HuH-7.5 (cell line): ENCODE measurements at regions not wholly inside any gene's neighbourhood (a gene's known extent, or its start where the extent isn't known, plus 50 kb on each side); places are given as distances from the start of the nearest gene placed in this dataset.

Experiments
- DNase-seq: peaks from one replicate; pipeline ENCODE4 v3.0.0; 2011; ENCODE audit warnings: low spot score

DNA sequence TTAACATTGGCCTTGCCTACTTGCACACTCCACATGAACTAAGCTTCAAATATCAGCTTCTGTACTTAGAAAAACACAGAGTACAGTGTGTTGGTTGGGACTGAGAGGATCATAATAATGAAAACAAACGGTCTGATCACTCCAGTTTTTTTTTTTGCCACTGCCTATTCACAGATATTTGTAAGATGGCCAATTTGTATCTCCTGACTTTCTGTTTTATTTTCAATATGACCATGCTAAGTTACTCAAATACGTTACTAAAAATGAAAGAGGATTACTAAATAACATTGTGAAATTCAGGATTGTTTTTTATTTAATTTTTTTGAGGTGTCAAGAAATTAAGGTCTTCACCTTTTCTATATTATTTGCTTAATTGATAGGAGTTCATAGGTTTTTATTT is 595.1 kb downstream of the TUSC7 start:
- no peak for DNase-seq

DNA sequence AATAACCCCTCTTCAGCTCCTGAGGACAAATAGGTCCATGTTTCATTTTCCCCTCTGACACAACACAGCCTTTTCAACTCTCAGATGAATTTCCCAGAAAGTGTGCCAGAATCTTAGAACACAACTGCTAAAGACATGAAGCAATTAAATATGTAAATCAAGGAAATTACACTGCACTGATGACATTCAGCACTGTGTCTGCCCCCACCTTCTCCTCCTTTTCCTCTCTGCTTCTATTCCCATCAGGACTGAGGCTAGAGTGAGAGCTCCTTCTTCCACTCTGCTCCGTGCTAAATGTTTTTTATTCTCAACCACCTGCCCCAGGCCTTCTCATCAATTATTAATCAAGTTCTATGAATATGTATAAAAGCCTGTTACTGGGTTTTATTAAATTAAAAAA is 596.1 kb downstream of the TUSC7 start:
- DNase-seq: no peak

DNA sequence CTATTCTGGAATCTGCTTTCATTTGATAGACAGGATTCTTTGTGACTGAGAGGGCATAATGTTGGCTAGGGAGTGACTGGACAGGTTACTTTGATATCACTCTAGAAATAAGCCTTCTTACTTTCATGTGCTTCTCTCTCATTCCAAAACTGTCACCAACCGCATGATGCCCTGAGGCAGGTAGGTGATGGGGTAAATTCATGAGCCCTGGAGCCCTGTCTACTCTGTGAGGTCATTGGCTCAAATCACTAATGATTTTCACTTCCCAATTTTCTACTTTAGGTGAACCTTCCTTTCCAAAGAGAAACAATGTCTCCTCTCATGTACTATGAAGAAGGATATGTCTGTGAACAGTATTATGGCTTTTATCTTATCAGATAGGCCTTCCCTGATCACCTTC is 596.7 kb downstream of the TUSC7 start:
- DNase-seq: no peak

DNA sequence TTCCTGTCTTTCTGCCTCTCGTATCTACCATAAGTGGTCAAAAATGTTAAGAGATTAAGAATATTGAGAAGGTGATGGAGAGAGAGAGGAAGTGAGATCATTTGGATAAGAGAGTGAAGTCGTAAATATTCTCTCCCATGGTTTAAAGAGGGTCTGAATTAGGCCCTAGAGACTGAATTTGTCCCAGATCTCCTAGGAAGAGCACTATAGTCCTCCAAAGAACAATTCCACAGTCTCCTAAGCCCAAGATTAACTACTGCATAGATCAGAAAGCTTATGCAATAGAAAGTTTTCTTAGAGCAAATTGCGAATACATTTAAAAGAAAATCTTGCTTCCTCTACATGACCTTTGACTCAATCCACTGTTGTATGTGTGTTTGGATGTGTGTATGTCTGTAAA is 598.8 kb downstream of the TUSC7 start:
- DNase-seq: no peak

DNA sequence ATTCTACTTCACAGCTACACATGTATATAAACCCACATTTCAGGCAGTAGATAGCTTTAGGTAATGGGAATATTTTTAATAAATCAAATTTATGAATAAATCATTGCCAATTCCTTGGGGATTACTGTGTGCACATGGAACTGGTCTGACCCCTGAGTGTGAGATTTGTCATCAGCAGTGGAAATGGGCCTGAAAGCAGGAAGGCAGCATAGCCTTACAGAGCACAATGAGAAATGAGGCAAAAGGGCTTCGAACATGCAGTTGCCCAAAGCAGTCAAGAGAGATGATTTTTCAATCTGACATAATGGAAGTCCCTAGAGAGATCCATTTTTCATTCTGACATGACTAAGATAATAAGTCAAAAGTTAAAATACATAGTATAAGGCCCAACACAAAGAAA is 599.2 kb downstream of the TUSC7 start:
- no peak for DNase-seq

DNA sequence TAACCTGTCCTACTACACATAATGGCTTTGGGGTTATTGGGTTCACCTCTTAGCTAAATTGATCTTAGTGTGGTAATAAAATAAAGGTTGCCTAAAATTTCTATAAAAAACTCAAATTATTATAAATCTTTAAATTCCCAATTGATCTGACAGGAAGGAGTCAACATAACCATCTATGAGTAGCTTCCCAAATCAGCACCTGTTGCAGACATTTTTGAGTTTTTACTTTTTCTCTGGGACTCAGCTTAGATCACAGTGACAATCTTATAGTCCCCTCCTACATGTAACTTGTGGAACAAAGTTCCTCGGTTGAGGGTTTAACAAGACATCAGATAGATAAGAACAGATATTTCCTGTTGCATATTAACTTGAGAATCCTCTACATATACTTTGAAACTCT is 601.0 kb downstream of the TUSC7 start:
- no peak for DNase-seq

DNA sequence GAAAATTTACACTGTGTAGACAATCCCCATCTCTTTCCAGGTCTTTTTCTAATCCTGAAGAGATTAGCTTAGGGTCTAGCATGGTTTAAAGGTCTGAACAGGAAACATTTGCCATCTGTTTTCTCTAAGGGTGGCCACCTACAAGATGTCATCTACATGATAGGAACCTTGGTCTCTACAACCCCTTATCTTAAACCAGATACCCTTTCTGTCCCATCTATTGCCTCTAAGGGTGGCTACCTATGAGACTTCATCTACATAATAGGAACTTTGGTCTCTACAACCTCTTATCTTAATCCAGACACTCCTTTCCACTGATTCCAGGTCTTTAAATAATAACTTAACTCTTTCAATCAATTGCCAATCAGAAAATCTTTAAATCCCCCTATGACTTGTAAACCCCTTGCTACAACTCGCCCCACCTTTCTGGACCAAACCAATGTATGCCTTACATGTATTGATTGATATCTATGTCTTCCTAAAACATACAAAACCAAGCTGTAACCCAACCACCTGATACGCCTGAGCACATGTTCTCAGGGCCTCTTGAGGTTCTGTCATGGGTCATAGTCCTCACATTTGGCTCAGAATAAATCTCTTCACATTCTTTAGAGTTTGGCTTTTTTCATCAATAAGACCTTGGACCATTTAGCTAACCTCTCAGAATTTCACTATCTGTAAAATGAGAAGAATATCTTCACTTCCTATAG is 605.0 kb downstream of the TUSC7 start:
- no peak for DNase-seq

DNA sequence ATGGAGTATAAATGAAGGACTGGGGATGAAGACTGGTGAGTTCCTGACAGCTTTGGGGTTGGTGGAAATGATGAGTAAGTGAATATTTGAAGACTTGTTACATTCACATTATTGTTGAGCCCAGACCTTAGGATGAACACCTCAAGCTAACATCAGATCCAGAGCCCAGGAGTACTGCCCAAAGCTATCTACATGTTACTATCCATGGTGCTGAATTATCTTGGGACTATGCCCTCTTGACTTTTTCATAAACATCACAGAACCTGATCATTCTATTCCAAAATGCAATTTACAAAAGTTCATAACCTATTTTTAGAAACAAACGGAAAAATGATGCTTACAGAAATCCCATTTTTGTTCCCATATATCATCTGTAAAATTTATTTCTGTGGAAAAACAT is 613.3 kb downstream of the TUSC7 start:
- DNase-seq: no peak

DNA sequence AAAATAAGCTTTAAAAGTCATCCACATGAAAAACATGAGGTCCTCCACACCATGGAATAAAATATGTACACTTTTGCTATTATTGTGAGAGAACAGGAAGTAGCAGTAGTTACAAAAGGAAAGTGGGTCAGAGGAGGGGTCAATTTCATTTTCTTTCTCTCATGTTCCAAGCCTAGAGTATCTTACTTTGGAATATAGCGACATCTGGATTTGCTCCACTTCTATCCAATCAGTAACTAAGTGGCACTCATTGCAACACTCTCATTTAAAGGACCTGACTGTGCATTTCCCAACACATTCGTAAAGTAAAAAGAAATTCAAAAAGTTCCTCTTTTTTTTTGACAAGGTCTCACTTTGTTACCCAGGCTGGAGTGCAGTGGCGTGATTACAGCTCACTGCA is 637.3 kb downstream of the TUSC7 start:
- DNase-seq: no peak

DNA sequence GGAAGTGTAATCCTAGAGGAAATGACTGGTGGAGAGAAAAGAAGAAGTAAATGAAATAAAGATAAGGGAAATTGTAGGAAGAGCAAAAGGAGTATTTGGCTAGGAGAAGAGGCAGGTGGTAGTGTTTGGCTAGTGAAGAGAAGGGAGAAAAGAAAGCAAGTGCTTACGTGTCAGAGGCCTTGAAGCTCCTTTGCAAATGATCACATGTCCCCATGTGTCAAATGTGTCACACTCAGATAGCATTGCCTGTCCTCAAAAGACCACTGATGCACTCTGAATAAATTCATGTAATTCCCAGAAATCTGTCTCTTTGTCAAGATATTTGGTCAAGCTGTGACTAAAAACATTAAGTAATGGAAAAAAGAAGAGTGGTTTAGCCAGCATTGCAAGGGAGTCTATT is 639.3 kb downstream of the TUSC7 start:
- no peak for DNase-seq

DNA sequence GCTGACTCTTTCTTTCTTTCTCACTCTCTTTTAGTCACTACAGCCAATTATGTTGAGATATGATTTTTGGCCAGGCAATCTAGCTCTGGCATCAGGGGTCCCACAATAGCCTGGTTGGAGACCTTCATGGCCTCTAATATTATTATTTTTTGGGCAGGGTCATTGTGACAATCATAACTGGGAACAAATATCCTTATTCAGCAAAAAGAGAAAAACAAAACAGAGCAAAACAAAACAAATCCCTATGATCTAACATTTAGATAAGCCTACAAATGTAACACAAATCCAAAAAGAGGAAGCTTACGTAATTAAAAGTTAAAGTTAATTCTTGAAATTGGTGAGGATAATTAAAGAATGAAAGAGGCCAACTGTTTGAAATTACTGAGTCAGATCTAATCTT is 640.0 kb downstream of the TUSC7 start:
- no peak for DNase-seq

DNA sequence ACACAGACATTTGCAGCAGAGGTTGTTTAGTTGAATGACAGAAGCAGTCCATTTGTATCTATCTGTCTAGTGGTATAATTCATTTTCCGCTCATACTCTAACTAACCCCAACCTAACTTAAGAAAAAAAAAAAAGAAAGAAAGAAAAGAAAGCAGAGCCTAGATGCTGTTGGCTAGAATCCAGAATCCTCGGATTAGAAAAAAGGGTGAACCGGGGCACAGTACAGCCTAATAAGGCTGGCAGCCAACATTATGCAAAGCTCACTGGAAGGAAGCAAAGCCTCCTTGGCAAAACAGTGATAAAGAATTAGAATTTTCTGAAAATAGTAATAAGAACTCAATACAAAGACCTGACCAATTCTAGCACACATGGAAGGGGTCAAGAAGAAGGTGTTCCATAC is 640.8 kb downstream of the TUSC7 start:
- no peak for DNase-seq

DNA sequence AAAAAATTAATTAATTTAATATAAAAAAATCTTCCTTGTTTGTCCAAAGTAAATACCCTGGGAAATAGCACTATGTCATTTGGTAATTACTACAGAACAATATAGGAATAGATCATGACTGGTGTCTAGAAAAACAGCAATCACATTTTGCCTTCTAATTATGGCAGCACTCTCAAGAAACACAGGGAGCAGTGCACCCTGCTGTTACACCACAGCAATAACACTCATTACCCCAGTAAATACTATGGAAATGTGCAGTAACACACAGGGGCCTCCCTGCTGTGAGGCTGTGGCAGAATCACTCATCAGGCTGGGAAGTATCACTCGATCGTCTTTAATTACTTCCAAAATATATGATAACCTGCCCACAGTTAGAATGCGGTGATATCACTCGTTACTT is 646.0 kb downstream of the TUSC7 start:
- DNase-seq: no peak

DNA sequence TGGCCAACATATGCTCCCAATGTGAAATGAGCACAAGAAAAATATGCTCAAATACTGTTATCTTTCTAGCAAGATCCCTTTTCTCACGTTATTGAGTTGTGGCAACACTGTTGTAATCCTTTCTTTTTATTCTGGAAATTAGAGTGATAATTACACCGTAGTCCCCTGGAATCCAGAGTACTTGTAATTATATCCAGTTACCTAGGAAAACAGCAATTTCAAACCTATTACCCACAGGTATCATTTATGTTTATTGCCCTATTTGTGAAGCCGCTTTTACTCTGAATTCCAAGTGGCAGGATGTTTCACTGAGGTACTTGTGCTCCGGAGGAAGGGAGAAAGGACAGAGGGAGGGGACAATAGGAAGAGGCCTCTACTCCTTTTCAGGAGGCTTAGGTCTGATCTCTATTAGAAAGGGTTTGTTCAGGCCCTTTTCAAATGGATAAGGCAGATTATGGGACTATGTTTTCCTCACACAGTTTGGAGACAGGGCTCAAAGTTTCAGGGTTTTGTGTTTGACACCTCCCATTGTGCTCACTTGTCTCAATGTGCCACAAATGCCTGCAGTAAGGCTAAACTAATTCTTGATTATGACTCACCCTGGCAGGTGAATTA is 646.6 kb downstream of the TUSC7 start:
- no peak for DNase-seq

DNA sequence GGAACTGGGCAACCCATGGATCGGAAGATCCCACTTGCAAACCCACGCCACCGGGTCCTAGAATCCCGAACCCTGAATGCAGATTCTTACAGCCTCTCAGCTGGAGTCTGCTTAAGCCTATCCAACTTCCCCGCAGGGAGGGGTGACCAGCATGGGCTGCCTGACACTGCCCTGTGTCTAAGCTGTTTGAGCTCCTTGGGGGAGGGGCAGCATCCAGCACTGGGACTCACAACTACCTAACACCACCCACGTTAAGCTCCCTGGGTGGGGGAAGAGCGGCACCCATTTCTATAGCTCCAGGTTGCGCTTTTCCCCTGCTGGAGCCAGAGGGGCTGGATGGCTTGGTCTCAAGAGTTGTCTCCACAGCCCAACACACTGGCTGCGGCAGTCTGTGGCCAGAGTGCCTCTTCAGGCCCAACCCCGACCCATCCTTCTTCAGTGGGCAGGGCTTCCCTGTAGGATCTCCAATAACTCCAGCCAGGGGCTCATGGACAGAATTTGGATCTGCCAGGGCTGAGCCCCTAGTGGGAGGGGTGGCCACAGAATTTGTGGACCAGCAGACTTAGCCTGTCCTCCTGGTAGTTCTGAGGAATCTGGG is 649.2 kb downstream of the TUSC7 start:
- DNase-seq: no peak

DNA sequence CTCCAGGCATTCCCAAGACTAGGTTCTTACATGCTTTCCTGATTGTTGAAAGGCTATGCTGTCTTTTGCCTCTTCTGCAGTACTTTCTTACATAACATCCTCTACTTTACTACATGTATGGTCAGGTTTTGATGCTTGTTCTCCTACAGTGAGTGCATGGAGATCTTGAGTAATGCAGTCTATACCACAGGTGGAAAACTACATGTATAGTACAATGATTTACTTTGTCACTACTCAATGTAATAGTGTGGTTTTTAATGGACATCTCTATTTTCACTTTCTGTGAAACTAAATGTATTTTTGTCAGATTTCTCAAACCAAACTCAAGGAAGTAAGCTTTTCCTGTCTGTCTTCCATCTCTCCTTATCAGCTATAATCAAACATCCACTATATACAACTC is 657.0 kb downstream of the TUSC7 start:
- no peak for DNase-seq

DNA sequence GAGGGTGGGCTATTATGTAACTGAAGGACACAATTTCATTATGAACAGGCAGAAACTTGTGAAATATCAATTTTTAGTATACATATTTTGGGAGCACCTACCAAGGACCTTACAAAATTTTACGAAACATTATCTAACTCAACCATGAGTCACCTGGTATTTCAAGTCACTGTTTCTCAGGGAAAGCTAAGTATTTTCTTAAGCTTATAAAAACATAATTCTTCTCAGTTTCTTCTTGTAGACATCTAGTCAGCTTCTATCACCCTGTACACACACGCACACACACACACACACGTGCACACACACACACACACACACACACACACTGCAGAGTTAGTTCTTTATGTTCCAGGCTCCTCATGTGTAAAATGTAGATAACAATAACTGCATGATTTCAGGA is 658.3 kb downstream of the TUSC7 start:
- DNase-seq: no peak

DNA sequence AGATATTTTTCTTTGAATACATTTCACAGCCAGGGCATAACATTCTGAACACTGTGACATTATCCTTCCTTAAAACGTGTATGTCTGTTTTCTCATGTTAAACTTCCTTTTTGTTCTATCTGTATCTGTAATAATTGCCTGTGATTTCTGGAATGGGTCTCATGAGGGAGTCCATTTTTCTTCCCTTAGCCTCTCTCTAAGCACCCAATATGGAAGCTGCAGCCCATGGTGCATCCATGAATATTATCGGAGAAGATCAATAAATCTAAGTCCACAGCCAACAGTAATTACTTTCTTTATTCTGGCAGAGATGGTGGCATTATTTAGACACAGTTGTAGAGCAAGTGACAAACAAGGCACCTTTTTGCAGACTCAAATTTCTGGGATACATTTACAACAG is 671.1 kb downstream of the TUSC7 start:
- DNase-seq: no peak

DNA sequence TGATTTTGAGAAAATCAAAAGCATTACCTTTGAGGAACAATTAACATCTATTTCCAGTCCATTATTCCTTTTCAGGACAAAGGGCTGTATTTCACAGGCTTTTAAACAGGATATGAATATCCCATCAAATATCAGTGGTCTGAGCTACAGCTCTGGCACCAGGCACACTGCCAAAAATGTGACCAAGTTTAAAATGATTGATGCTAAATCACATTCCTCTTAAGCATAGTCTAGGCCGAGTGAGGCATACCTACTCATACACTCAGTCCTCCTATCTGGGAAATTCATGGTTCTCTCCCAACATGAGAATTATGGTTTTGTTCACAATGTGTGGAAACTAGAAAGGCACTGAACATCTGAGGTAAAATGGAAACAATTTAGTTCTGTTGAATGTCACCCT is 683.5 kb downstream of the TUSC7 start:
- no peak for DNase-seq

DNA sequence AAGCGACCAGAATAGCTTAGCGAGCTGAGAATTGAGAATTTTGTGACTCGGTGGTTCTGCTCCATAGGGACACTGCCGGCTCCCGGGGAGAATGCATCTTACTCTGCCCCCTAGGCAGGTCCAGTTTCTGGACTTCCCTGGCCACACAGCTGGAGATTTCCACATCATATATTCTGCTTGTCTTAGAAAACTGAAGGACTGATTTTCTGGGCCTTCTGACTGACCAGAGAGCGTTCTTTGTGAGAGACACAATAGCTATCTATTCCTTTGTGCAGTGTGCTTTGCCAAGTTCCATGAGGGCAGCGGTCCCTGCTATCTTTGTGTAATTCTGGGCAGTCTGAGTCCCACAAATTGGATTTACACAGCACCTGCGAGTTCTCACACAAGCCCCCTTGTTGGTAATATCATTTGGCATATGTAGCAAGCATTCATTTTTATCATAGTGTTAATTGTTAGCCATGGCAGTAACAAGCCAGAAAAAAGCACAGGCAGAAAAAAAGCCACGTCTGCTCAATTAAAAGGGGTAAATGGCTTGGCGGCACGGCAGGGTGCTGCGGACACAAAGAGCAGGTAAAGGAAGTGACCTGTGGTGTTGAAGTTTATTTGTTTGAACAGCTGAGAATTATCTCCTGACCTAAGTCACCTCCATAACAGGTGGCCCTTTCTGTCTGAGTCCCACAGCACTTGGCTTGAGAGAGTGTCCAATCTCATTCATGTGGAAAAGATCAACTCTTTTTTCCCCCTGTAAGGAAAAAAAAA is 688.7 kb downstream of the TUSC7 start:
- no peak for DNase-seq

DNA sequence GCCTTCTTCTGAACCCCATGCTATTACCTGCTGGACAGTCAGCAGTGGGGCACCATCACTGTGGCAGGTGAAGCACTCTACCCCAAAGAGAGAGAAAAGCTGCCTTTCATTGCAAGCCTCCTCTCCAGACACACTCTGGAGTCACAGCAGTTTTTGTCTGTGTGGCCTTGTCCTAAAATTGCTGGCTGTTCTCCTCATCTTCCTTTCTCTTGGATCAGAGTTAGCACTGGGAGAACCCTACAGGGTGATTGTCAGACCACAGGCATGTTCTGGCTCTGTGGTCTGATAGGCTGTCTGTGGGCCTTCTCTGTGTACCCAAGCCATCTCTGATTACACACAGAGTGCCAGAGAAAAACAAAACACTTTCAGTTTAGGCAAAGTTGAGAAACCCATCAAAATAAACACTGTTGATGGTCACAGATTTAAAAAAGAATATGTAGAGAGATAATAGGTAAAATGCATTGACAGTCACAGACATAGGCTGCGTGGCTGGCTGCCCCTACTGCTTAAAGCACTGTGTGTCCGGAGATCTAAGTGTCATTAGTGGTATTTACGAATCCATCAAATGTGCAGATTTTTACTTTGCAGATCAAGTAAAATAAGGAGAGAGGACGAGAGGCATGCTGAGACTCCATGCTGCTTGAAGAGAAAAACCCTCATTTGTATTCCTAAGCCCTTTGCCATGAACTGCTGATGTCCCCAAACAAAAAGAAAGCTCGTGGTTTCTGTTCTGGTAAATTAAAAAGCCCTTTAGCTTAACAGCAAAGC is 689.9 kb downstream of the TUSC7 start:
- no peak for DNase-seq

DNA sequence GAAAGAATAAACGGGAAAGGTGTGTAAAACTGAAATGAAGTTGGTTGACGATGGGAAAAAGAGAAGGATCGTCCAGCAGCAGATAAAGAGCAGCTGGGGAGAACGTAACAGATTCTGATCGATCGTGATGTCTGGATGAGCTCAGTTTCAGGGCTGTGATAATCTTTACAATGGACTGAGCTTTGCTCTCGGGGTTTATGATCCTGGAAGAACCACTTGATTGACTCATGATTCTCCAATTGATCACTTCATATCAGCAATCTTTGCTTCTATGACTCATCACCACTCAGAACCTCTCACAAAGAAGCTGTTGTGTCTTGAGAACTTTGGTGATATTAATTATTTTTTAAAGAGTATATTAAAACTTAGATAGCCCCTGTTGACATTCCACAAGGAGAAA is 690.7 kb downstream of the TUSC7 start:
- no peak for DNase-seq
